GM12864 (cell line): ENCODE measurements at regions not wholly inside any gene's neighbourhood (a gene's known extent, or its start where the extent isn't known, plus 50 kb on each side); places are given as distances from the start of the nearest gene placed in this dataset.
"Not testable (repeated sequence)": the region's sequence is repeated elsewhere in the genome, so short reads cannot be mapped to it uniquely, and the experiment has no call there.

ENCODE experiments used
- DNase-seq: peaks from one replicate; pipeline ENCODE4 v3.0.0-alpha.2; 2011; ENCODE audit warnings: low read depth
- H3K4me3 ChIP-seq: 2 replicates; pipeline ENCODE4 v1.5.1; 2011; ENCODE audit warnings: mild to moderate bottlenecking, low read depth, low read length, control low read depth
- TF ChIP-seq, protein P1 (sequence below): IDR thresholded peaks from 2 replicates; pipeline ENCODE4 v1.5.1; 2011; ENCODE audit warnings: low read depth, mild to moderate bottlenecking, moderate library complexity, low read length, control low read depth, inconsistent platforms; ENCODE audit errors: missing control alignments

DNA sequence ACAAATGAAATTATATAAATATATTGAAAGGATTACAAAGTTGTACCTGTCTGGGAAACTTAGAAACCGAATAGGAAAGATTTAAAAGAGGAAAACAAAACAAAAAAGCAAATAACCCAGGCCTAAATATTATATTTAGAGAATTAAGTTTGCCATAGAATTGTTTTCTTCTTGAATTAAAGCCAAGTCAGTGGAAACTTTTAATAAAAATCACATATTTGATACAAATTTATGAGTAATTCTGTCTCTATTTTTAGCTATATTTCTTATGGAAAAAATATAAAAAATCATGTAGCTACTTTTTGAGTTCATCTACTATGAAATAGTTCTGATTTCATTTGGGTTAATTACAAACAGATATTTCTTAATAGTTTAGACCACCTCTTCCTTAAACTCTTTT lies 470.2 kb upstream of the HSF2 start:
- no peak overlapping the region for H3K4me3 ChIP-seq
- no peak for DNase-seq
- TF ChIP-seq, protein P1, sequence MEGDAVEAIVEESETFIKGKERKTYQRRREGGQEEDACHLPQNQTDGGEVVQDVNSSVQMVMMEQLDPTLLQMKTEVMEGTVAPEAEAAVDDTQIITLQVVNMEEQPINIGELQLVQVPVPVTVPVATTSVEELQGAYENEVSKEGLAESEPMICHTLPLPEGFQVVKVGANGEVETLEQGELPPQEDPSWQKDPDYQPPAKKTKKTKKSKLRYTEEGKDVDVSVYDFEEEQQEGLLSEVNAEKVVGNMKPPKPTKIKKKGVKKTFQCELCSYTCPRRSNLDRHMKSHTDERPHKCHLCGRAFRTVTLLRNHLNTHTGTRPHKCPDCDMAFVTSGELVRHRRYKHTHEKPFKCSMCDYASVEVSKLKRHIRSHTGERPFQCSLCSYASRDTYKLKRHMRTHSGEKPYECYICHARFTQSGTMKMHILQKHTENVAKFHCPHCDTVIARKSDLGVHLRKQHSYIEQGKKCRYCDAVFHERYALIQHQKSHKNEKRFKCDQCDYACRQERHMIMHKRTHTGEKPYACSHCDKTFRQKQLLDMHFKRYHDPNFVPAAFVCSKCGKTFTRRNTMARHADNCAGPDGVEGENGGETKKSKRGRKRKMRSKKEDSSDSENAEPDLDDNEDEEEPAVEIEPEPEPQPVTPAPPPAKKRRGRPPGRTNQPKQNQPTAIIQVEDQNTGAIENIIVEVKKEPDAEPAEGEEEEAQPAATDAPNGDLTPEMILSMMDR = no peak

DNA sequence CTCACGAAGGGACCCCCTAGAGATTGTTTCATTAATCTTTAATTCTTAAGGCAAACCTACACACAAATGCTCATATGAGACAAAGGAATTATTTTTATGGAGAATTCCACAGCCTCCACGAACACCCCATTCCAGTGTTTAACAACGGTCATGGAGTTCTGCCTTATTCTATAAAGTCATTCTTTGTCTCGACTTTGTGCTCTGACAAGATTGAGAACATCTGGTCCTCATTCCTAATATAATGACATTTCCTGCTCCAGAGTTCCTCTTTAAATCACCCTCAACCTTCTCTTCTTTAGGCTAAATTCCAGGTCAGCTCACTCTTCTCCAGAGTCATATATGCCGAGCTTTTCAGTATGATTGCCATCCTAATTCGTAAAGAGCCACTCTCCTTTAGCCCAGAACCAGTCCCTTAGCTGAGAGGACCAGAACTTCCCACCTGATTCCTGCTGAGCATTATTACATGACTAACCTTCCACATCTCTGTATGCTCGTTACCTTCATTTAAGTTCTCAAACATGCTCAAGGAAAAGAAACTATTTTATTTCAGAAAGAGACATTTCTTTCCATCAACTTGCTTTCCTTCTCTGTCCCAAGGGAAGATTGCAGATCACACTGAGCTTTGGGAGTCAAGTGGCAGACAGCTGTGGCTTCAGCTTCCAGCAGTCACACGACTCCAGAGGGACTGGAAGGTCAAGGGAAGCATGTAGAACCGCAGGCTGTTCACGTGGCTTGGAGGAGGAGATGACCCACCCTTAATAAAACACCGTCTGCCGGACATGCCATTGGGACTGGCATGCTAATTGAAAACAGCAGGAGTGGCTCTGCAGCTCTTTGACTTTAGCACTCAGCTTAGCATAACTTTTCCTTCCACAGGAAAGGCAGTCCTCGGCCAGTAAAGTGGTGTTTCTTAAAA lies 467.1 kb upstream of the HSF2 start:
- no peak for DNase-seq
- no peak overlapping the region for H3K4me3 ChIP-seq
- TF ChIP-seq, protein P1 = no peak

DNA sequence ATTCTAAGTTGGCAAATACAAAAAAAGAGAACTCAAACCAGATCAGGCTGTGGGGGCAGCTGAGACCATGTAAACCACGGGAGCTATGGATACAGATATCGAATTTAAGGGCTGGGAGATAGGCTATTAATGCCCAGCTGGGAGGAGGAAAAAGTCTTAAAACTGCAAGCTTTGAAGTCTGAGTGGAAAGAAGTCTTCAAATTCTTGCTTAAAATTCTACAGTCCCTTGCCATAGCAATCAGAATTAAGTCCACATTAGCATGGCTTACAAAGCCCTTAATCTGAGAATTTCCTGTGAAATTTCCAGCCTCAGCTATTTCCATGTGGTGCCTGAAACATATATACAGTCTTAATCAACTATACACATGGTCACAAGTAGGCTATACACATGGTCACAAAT lies 465.0 kb upstream of the HSF2 start:
- no peak overlapping the region for H3K4me3 ChIP-seq
- TF ChIP-seq, protein P1 = no peak
- no peak for DNase-seq

DNA sequence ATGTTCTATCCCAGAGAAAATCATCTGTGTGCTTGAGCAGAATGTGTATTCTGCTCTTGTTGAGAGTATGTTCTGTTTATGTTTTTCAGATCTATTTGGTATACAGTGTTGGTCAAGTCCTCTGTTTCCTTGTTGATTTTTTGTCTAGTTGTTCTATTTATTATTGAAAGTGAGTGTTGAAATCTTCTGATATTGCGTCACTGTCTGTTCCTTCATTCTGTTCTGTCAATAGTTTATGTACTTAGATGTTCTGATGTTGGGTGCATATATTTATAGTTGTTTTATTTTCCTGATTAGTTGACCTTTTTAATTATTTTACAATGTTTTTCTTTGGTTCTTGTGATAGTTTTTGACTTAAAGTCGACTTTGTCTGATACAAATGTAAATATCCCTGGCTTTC lies 458.7 kb upstream of the HSF2 start:
- TF ChIP-seq, protein P1 = no peak
- H3K4me3 ChIP-seq = no peak overlapping the region
- DNase-seq = no peak

DNA sequence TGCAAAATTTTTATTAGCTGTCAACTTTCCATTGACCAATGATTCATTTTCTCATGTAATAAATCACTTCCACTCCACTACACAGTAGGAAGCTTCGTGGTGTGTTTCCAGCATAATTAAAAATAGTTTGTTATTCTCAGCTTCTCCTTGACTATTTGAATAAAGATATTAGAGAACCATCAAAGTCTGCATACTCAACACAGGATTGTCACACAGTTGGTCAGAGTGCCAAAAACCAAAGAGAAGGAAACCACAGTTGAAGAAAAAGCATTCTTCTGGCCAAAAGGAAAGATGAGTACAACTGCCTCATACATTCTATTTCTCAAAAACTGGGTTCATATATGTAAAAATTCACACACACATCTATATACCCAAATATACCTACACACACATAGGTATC lies 455.1 kb upstream of the HSF2 start:
- DNase-seq = no peak

DNA sequence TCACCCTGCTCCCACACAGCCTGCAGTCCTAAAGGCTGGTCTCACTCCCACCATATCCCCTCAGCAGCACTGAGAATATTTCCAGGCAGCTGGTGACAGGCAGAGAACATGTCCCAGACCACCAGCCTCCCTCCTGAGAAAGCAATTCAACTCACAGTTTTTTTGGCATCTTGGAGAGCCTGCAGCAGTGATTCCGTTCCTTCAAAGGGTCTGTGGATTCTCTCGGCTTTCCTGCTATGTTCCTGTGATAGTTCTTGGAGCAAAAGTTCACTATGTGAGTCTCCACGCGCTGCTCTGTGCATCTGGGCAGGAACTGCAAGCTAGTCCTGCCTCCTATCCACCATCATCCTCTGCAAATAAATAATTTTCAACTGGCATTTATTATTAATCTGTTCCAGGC lies 448.3 kb upstream of the HSF2 start:
- TF ChIP-seq, protein P1 = no peak
- no peak overlapping the region for H3K4me3 ChIP-seq
- DNase-seq = no peak

More for the DNA sequence above, 455.1 kb upstream of the HSF2 start:
- TF ChIP-seq, protein P1 = no peak
- no peak overlapping the region for H3K4me3 ChIP-seq

DNA sequence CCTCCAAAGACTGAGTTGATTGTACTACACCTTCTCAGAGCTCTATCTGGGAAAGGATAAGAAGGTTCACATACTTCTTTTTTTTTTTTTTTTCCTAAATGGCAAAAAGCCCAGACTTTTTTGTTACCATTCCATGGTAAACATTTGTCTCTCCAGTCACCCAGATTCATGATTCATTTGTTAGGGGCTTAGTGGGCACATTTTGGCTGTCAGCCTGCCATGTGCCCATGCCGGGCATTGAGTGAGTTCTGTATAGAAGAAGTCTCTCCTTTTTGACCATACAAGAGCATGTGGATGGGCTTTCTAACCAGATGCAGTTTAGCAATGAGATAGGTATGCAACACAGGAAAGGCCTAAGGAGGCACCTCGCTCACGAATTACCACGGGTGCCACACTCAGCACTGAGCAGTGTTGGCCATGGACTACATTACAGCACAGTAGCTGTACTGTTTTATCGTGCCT lies 447.5 kb upstream of the HSF2 start:
- H3K4me3 ChIP-seq = no peak overlapping the region
- TF ChIP-seq, protein P1 = no peak
- DNase-seq = no peak

DNA sequence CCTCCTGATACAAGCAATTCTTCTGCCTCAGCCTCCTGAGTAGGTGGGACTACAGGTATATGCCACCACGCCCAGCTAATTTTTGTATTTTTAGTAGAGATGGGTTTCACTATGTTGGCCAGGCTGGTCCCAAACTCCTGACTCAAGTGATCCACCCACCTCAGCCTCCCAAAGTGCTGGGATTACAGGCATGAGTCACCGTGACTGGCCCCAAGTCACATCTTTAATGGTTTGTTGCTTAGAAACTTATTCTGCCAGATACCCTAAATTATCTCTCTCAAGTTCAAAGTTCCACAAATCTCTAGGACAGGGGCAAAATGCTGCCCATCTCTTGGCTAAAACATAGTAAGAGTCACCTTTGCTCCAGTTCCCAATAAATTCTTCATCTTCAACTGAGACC lies 444.1 kb upstream of the HSF2 start:
- not testable (repeated sequence) for DNase-seq, H3K4me3 ChIP-seq
